ENCODE measurements at regions not wholly inside any gene's neighbourhood (a gene's known extent, or its start where the extent isn't known, plus 50 kb on each side); places are given as distances from the start of the nearest gene placed in this dataset.

DNA sequence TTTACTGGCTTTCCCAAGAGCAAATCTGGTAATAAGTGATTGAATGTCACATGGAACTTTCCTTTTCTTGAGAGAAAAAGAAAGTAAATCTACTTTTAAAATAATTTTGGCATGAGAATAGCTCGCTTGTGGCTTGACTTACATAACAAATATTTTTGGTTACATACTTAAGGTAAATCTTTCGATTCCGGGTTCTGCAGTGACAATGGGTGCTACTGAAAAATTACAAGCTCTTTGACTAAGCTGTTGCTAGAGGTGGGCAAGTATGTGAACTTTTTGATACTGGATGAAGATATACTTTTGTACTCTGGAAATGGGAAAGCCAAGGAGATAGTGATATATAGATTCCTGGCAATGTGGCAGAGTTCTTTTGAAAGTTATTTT, 51.9 kb upstream of the OTOL1 start:
- DNase-seq, result no peak

- DNase-seq, result no peak
Measured at GRCh38 chr3:161443921-161444693, 52.5 kb upstream of the OTOL1 start.

- DNase-seq, result no peak
Measured at GRCh38 chr3:161430307-161430706, 59.0 kb upstream of the SPTSSB start.

DNA sequence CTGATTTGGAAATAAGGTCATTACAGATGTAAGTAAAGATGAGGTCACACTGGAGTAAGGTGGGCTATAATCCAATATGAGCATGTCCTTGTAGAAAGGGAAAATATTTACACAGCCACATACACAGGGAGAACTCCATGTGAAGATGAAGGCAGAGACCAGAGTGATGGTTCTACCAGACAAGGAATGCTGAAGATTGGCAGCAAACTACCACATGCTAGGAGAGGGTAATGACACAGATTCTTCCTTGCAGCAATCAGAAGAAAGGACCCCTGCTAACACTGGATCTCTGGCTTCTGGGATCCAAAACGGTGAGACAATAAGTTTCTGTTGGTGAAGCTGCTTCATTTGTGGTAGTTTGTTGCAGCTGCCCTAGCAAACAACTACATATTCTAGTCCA, 56.0 kb upstream of the SPTSSB start:
- DNase-seq, result no peak

DNA sequence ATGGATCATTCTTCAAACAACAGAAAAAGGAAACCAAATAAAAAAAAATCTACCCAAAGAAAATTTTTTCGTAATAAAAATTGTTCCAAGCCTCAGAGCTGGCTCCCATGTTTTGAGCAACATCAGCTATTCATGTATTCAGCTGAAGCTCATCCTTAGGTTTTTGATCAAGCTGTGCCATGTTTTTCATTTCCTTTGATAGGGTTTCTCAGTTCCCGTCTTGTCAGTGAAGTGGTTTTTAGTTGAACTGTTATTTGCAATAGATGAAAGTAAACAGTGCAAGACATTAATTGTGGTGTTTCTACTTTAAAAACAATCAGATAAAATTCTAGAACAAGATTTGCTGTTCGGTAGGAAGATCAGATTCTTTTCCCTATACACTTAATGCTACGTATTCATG, 55.4 kb upstream of the SPTSSB start:
- DNase-seq, result no peak

- DNase-seq, result peak; percentile 56 to 75
Measured at GRCh38 chr3:161423911-161424522, 52.7 kb upstream of the SPTSSB start.

- no peak for DNase-seq
Measured at GRCh38 chr3:161422171-161422700, 50.9 kb upstream of the SPTSSB start.

All from AML-193 (cell line).